ENCODE measurements at regions not wholly inside any gene's neighbourhood (a gene's known extent, or its start where the extent isn't known, plus 50 kb on each side); places are given as distances from the start of the nearest gene placed in this dataset.
"Not testable (repeated sequence)": the region's sequence is repeated elsewhere in the genome, so short reads cannot be mapped to it uniquely, and the experiment has no call there.

DNA sequence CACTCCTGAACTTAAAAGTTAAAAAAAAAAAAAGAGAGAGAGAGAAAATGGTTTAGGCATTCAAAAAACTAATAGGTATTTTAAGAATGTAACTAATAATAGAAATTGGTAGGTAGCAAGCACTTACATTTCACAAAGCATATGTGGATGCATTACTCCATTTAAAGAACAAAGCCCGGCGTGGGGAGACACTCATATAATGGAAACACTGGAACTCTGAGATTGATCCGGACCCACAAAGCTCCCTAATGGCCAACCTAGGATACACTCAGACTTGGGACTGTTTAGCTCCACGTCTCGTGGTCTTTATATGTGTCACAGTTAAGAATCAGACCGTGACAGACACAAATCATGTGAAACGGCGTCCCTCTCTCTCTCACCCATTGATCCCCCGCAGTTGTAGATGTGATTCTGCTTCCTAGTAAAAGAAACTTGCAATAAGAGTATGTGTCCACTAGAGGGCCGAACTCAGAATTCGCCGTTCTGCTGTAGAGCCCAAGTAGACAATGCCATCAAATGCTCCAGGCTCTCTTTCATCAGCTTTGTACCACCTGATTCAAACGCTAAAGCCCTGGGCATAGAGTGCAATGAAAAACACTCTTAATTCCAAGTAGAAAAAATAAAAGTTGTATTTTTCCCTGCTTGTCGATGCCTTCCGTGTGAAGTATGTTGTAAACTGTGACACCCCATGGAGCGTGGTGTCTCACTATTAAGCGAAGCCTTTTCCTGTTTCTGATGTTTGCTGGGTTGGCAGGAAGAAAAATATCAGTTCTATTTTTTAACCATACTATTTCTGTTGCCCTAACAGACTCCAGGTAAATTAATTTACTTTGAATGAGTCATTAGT lies 429.0 kb upstream of the MTPN start:
- DNase-seq (ENCODE audit: low spot score): peak; percentile 85

DNA sequence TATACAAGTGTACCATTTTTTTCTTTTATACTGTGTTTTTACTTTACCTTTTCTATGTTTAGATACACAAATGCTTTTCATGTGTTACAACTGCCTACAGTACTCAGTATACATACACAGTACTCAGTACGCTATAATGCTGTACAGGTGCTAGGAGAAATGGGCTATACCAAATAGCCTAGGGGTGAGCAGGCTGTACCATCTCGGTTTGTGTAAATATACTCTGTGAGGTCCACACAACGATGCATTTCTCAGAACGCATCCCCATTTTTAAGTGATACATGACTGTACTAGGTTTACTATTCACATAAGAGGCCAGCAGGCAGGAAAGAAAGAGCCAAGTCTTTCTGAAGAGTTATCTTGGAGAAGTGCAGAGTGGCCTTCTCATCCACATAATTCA lies 426.4 kb upstream of the MTPN start:
- DNase-seq (ENCODE audit: low spot score): no peak

DNA sequence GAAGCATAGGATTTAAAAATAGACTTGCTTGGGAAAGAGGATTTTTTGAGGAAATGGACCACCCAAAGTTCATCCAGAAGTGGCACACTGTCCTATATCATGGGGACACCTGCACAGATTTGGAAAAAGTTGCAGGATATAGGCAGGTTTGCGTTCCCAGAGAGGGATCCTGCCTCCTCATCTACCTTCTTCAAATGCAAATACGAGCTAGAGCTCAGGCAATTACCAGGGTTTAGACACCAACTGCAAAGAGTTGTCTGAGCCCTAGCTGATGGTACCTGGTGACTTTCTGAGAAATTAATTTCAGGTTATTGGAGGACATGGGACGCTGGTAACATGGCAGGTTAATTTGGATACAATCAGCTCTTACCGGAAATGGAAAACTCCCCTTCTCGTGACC lies 423.7 kb upstream of the MTPN start:
- DNase-seq (ENCODE audit: low spot score): no peak

DNA sequence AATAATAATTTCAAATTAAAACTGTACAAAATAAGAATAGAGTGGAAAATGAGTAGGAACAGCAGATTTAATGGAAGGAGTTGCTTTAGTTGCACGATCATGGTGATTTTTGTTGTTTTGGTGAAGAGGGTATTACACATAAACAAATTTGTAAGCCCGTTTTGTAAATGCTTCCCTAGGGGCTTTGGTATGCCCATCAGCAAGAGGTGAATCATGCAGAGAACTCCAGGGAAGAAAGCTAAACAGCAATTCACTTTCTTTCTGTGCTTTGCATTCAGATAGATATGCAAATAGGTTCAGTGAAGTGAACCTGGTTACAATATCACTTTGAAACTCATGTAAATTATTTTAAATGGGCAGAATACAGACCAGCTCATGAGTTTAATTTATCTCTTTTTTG lies 422.2 kb upstream of the MTPN start:
- DNase-seq (ENCODE audit: low spot score): peak; percentile 36

DNA sequence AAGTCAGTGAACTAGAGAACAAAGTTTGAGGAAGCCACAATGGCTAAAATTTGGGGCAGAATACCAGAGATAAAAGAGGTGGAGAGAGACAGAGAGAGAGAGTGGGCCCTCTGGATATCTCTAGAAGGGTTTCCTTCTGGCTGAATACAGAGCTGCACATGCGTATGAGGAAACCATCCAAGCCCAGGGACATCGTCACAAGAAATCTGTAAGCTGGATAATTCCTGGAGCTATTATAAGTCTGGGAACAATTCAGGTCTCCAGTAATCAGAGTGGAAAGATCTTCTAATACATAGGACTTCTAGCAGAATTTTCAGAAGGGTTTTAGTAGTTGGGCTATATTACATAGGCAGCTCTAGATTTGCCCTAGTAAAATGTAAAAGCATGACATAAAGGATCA lies 415.7 kb upstream of the MTPN start:
- no peak for DNase-seq (ENCODE audit: low spot score)

DNA sequence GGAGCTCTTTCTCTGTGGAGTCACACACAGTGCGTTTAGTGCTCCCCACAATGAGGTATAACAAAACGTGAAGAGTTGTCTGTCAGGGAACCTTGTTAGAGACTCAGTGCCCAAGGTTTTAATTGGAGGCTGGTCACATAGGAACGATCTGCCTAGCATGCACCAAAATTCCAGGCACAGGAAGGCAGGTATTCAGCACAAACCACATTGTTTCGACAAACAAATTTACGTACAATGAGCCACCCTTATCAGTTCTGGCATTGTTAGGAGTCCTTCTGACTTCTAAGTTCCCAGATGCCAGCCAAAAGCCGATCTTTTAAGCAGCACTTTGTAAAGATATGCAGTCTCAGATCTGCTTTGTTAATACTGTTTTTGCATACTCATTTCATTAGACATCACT lies 414.2 kb upstream of the MTPN start:
- DNase-seq (ENCODE audit: low spot score): no peak

DNA sequence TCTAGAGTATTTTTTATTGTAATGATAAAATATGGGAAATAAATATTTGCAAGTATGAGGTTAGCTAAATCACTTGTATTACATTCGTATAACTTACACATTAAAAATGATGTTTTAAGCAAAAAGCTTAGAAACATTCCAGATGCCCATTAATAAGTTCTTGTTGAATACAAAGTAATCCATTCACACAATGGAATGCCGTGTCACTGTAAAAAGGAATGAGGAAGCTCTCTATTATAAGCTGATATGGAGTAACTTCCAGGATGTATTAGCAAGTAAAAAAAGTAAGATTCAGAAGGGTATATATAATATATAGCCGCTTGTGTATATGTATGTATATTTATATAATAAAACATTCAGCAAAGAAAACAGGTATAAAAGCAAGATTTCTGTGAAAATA lies 412.8 kb upstream of the MTPN start:
- DNase-seq (ENCODE audit: low spot score): peak; percentile 43

DNA sequence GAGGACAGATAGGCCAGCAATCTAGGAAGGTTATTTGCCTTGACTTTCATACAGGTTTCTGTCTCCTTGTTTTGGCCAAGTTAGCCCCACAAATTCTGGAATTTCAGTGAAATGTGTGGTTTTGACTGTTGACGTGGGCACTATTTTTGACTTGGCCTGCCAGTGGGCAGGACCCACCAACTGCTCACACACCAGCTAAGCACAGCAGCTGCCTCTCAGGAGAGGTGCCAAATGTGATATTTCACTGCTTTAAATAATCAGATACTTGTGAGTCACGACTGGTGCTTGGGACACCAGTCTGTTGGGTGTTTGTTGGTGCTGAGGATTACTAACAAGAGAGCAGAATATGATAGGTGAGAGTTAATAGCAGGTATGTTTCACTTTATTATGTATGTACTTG lies 409.7 kb upstream of the MTPN start:
- no peak for DNase-seq (ENCODE audit: low spot score)

DNA sequence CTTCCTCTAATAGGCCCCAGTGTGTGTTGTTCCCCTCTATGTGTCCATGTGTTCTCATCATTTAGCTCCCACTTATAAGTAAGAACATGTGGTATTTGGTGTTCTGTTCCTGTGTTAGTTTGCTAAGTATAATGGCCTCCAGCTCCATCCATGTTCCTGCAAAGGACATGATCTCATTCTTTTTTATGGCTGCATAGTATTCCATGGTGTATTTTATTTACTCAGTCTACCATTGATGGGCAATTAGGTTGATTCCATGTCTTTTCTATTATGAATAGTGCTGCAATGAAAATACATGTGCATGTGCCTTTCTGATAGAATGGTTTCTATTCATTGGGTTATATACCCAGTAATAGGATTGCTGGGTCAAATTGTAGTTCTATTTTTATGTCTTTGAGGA lies 394.2 kb upstream of the MTPN start:
- not testable (repeated sequence) for DNase-seq (ENCODE audit: low spot score)

DNA sequence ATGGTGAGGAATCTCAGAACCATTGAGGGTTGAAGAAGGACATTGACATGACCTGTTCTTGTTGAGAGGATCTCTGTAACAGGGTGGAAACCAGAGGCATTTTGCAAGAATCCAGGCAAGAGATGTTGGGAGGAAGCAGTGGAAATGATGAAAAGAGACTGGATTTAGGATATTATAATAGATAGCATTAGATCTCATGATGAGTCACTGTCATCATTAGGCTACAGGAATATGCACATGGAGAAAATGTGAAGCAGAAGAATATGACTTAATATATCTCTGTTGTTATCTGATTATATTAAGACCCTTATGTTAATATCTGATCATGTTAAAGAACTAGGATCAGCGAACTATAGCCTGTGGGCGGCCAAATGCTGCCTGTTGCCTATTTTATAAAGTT lies 393.0 kb upstream of the MTPN start:
- DNase-seq (ENCODE audit: low spot score): no peak

DNA sequence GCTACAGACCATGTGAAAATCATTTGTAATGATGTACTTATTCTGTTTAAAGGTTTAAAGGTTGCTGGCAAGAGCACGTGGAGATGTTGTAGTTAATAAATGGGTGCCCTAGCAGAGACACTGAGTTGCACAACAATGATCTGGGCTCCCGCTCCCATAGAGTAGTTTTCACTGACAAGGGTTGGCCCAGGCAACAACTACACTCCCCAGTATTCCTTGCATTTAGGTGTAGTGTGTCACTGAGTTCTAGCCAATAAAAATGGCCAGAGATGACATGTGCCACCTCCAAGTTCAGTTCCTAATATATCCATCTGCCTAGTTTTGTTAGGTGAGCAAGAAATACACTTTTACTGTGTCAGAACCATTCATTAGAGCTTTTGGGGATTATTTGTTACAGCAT lies 392.1 kb upstream of the MTPN start:
- DNase-seq (ENCODE audit: low spot score): no peak

DNA sequence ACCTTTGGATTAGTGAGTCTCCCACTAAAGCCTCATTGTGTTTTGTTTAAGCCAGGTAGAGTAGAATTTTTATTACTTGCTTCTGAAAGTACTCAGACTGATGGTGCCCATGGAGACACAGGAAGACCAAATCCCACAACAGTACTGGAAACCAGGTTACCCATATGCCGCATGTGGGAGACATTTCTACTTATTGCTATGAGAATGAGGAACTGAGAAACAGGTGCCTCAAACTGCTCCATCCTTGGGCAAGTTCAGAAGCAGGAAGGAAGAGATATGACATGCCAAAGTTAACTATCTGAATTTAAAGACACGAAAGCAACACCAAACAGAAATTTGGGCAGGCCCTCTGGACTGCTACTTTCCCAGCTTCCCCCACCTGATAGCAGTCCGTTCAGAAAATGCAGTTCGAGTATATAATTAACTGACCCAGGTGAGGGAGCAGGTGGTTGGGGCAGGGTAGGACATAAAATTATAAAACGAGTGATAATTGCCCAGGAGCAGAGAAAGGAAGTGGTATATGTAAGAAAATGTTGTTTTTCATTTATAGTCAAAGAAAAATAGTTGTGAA lies 382.3 kb upstream of the MTPN start:
- no peak for DNase-seq (ENCODE audit: low spot score)

DNA sequence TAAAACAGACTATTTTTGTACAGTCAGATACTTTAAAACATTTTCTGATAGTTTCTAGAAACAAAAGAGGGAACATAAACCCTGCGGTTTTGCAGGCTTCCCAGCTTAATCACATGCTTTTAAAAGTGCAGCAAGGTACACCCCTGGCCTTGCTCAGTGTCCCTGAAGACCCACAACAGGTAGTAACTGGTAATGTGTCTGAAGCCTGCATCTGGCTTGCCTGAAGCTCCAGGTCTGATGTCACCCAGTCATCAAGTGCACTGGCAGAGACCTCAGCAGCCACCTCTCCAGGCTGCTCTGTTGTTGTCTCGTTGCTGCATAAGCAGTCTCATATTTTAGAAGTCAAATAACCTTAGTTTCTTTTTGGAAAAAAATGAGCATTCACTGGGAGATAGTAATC lies 376.1 kb upstream of the MTPN start:
- no peak for DNase-seq (ENCODE audit: low spot score)

DNA sequence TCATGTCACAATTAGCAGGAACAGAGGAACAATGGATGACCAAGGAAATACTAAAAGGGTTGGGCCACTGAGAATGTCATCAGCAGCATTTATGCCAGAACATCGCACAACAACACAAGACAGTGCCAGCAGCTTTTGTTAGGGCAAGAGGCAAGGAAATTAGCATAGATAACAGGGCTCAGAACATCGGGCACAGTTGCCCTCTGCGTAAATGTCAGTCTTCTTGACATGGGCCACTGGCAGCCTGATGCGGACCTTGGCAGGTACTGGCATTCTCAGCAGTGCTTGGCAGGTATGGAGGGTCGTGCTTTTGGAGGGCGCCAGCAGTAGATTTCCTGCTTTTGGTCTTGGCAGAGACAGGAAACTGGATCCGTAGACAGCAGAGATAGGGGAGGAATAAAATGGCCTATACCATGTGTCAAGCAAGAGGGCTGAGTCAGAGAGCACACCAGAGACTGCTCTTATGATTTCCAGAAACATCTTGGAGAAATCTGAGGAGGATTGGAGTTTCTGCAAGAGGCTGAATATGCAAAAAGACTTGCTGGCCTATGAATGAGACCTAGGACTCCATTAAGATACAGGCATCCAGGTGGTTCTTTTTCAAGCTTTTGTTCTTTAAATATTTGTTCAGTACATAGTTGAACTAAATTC lies 371.5 kb upstream of the MTPN start:
- DNase-seq (ENCODE audit: low spot score): no peak

DNA sequence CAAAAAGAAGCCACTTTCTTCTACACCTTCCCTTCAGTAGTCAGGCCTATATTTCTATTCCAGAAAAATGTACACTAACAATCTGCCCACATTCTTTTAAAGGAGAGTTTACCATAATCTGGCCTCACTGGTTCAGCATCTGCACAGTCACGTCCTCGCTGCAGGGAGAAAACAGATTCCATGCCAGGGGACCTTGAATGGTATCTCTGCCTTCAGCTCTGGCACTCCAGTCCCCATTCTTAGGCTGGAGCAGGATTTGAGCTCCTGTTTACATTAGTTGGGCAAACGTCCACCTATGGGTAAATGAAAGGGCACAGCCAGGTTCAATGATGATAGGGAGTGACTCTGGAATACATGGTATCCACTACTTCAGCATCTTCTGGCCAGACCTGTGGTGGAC lies 371.0 kb upstream of the MTPN start:
- no peak for DNase-seq (ENCODE audit: low spot score)

DNA sequence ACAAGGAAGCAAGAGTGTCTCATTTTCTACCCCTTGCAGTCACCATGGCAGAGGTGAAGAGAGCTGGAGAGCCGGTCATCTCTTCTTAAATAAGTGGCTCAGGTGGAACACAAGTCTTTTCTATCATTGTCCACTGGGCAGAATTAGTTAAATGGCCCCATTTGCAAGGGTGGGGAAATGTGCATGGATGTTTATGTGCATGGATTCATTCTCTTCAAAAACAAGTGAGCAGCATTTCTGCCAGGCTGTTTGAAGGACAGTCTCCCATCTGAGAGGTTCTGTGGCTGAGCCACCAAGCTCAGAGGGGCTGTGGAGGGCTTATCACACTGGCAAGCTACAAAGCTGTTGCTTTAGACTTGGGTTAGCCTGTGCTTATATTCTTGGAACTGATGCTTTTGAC lies 370.3 kb upstream of the MTPN start:
- DNase-seq (ENCODE audit: low spot score): no peak

DNA sequence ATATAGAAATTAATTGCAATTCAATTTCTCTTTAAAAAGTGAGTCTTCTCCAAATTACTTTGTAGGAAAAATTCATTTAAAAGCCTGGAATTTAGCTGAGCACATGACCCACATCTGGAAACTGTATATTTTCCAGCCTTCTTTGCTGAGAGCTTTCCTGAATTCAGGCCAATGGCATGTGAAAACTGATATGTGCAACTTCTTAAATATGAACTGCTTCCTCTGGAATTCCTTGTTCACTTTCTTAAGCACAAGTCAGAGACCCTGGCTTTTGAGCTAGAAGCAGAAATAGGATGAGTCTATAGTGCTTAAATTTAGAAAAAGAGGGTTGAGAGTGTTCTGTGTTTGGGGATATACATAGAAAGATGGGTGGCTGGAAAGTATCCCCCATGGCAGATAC lies 365.1 kb upstream of the MTPN start:
- DNase-seq (ENCODE audit: low spot score): no peak

DNA sequence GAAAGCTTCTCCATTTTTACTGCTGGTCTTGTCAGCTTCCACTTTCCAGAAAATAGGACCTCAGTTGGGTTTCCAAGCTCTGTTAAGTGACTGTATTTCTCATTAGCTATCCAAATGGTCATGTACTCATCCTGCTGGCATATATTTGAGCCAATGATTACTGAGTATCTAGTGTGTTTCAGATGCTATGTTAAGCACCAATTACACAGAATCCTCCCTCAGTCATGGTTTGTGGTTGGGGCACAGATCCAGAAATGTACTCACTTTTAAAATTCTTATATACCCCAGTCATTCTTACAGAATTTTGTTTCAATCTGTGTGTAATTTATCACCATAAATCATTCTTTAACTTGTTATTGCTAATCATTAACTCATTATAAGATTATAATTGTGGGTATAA lies 362.3 kb upstream of the MTPN start:
- DNase-seq (ENCODE audit: low spot score): no peak

DNA sequence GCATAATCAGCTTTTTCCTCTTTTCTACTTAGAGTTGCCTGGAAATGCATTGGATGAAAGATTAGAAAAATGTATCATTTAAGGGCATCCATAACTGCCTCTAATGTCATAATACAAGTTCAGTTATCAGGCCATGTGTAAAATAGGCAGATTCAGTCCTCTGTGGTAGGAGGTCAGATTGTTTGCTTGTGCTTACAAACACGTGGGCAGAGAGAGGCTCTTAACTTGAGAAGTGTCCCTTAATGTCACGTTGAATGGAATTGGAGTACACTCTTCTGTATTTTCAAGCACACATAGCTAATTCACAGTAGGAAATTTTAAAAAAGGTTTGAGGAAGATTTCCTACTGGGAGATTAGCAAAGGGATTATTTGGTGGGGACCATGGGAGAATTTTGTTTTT lies 359.8 kb upstream of the MTPN start:
- no peak for DNase-seq (ENCODE audit: low spot score)

DNA sequence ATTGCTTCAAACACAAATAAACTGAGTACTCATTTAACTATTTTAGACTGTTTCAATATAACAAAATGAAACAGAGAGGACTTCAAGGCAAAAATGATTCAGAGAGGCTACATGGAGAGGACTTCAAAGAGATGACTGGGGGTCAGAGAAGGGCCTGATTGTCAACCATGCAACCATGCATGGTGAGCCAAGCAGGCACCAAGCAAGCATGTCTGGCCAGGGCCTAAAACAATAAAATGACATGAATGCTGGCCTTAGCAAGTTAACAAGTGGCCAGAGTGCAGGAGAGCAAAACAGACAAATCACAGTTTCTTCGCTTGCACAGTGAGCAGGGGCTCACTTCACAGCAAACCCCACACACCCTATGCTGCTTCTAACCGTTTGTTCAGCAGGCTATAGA lies 356.5 kb upstream of the MTPN start:
- DNase-seq (ENCODE audit: low spot score): no peak

DNA sequence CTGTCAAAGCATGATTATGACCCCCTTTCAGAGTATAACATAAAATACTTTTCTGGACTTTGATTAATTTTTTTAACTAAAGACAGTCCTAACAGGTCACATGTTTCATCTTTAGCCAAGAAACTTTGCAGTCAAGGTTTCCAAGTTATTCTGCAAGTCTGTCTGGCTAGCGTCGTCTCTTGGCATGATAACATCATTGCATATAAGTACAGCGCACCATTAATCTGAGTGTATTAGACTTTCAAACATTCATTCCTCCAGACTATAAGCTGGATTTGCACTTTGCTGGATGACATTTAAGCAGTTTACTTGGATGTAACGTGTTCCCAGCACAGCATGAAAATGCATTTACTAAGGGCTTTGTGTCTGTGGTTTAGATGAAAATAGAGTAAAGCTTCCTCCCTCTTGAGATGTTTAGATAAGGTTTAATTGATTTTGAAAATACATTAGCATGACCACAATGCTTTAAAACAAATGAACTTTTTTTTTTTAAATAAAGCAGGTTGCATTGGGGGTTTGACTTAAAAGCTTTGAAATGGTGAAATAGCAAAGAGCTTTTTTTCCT lies 349.0 kb upstream of the MTPN start:
- DNase-seq (ENCODE audit: low spot score): no peak

DNA sequence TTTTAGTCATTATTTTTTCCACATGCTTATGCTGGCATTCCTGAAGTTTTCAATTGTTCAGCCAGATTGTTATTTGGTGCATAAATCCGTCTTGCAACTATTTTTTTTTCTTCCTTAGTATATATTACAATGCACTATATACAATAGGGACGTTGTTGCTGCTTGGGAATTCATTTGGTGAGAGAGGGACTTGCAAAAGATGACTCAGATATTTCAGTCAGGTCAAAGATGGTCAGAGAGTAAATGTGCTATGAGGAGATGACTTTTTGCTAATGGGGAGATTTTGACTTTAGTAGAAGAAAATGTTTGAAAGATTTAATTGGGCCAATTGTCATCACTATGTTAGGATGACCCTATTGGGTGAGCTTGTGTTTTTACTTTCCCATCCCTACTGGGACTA lies 348.4 kb upstream of the MTPN start:
- DNase-seq (ENCODE audit: low spot score): peak; percentile 91

DNA sequence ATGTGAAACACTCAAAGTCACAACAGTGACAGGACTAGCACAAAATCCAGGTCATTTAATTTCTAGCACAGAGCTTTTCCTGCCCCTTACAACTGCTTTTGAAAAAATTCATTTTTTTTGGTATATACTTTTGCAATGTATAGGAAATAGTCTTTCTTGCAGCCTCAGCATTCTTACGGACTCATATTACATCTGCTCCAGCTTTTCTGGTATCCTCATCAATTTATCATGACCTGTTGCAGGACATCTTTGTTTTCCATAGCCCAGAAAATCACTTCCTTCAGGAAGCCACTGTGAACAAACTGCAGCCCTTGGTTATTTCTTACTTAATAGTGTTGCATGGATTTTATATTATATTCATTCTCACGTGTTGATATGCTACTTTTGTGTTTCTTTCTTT lies 347.9 kb upstream of the MTPN start:
- no peak for DNase-seq (ENCODE audit: low spot score)
